ENCODE measurements at regions not wholly inside any gene's neighbourhood (a gene's known extent, or its start where the extent isn't known, plus 50 kb on each side); places are given as distances from the start of the nearest gene placed in this dataset.
"Not testable (repeated sequence)": the region's sequence is repeated elsewhere in the genome, so short reads cannot be mapped to it uniquely, and the experiment has no call there.

GRCh38 chr15:85196697-85197096 is 183.7 kb upstream of the AKAP13 start:
- not testable (repeated sequence) for H3K4me3 ChIP-seq (ENCODE audit: low read depth in 1 of 2, low read length in 2 of 2); H3K9me3 ChIP-seq (ENCODE audit: low read length); H3K27ac ChIP-seq (ENCODE audit: low read depth, low read length); H3K9ac ChIP-seq (ENCODE audit: low read length); H3K36me3 ChIP-seq (ENCODE audit: insufficient read depth, low read length); H3K4me1 ChIP-seq (ENCODE audit: insufficient read depth, low read length); H3K27me3 ChIP-seq (ENCODE audit: control insufficient read depth in 1 of 2, insufficient read depth in 2 of 2, low read length in 2 of 2)

- H3K27me3 ChIP-seq (ENCODE audit: control insufficient read depth in 1 of 2, insufficient read depth in 2 of 2, low read length in 2 of 2); H3K4me1 ChIP-seq (ENCODE audit: insufficient read depth, low read length); H3K36me3 ChIP-seq (ENCODE audit: insufficient read depth, low read length); H3K27ac ChIP-seq (ENCODE audit: low read depth, low read length); H3K4me3 ChIP-seq (ENCODE audit: low read depth in 1 of 2, low read length in 2 of 2); H3K9ac ChIP-seq (ENCODE audit: low read length); H3K9me3 ChIP-seq (ENCODE audit: low read length): not testable (repeated sequence)
Observed at GRCh38 chr15:85197582-85197981, 182.8 kb upstream of the AKAP13 start.

GRCh38 chr15:85198432-85198831 is 182.0 kb upstream of the AKAP13 start:
- H3K4me1 ChIP-seq (ENCODE audit: insufficient read depth, low read length); H3K4me3 ChIP-seq (ENCODE audit: low read depth in 1 of 2, low read length in 2 of 2); H3K36me3 ChIP-seq (ENCODE audit: insufficient read depth, low read length): not testable (repeated sequence)

GRCh38 chr15:85200215-85200614 is 180.2 kb upstream of the AKAP13 start:
- not testable (repeated sequence) for H3K4me3 ChIP-seq (ENCODE audit: low read depth in 1 of 2, low read length in 2 of 2); H3K9me3 ChIP-seq (ENCODE audit: low read length); H3K36me3 ChIP-seq (ENCODE audit: insufficient read depth, low read length); H3K27ac ChIP-seq (ENCODE audit: low read depth, low read length); H3K9ac ChIP-seq (ENCODE audit: low read length); H3K4me1 ChIP-seq (ENCODE audit: insufficient read depth, low read length); H3K27me3 ChIP-seq (ENCODE audit: control insufficient read depth in 1 of 2, insufficient read depth in 2 of 2, low read length in 2 of 2)

More at GRCh38 chr15:85198432-85198831, 182.0 kb upstream of the AKAP13 start:
- H3K9me3 ChIP-seq (ENCODE audit: low read length); H3K9ac ChIP-seq (ENCODE audit: low read length); H3K27me3 ChIP-seq (ENCODE audit: control insufficient read depth in 1 of 2, insufficient read depth in 2 of 2, low read length in 2 of 2); H3K27ac ChIP-seq (ENCODE audit: low read depth, low read length): not testable (repeated sequence)

GRCh38 chr15:85201118-85201793 is 179.1 kb upstream of the AKAP13 start:
- H3K36me3 ChIP-seq (ENCODE audit: insufficient read depth, low read length); H3K9ac ChIP-seq (ENCODE audit: low read length); H3K27me3 ChIP-seq (ENCODE audit: control insufficient read depth in 1 of 2, insufficient read depth in 2 of 2, low read length in 2 of 2); H3K4me3 ChIP-seq (ENCODE audit: low read depth in 1 of 2, low read length in 2 of 2); H3K4me1 ChIP-seq (ENCODE audit: insufficient read depth, low read length); H3K9me3 ChIP-seq (ENCODE audit: low read length); H3K27ac ChIP-seq (ENCODE audit: low read depth, low read length): not testable (repeated sequence)

- not testable (repeated sequence) for H3K4me3 ChIP-seq (ENCODE audit: low read depth in 1 of 2, low read length in 2 of 2); H3K9me3 ChIP-seq (ENCODE audit: low read length); H3K9ac ChIP-seq (ENCODE audit: low read length); H3K4me1 ChIP-seq (ENCODE audit: insufficient read depth, low read length); H3K27ac ChIP-seq (ENCODE audit: low read depth, low read length); H3K27me3 ChIP-seq (ENCODE audit: control insufficient read depth in 1 of 2, insufficient read depth in 2 of 2, low read length in 2 of 2); H3K36me3 ChIP-seq (ENCODE audit: insufficient read depth, low read length)
Observed at GRCh38 chr15:85204481-85204880, 175.9 kb upstream of the AKAP13 start.

GRCh38 chr15:85233791-85234325 is 146.5 kb upstream of the AKAP13 start:
- not testable (repeated sequence) for H3K9ac ChIP-seq (ENCODE audit: low read length); H3K27ac ChIP-seq (ENCODE audit: low read depth, low read length); H3K4me1 ChIP-seq (ENCODE audit: insufficient read depth, low read length); H3K4me3 ChIP-seq (ENCODE audit: low read depth in 1 of 2, low read length in 2 of 2); H3K9me3 ChIP-seq (ENCODE audit: low read length); H3K27me3 ChIP-seq (ENCODE audit: control insufficient read depth in 1 of 2, insufficient read depth in 2 of 2, low read length in 2 of 2); H3K36me3 ChIP-seq (ENCODE audit: insufficient read depth, low read length)

- not testable (repeated sequence) for H3K4me3 ChIP-seq (ENCODE audit: low read depth in 1 of 2, low read length in 2 of 2); H3K9me3 ChIP-seq (ENCODE audit: low read length); H3K27ac ChIP-seq (ENCODE audit: low read depth, low read length); H3K4me1 ChIP-seq (ENCODE audit: insufficient read depth, low read length); H3K9ac ChIP-seq (ENCODE audit: low read length); H3K36me3 ChIP-seq (ENCODE audit: insufficient read depth, low read length); H3K27me3 ChIP-seq (ENCODE audit: control insufficient read depth in 1 of 2, insufficient read depth in 2 of 2, low read length in 2 of 2)
Observed at GRCh38 chr15:85234450-85235196, 145.8 kb upstream of the AKAP13 start.

GRCh38 chr15:85244056-85244455 is 136.3 kb upstream of the AKAP13 start:
- H3K27ac ChIP-seq (ENCODE audit: low read depth, low read length); H3K4me1 ChIP-seq (ENCODE audit: insufficient read depth, low read length); H3K36me3 ChIP-seq (ENCODE audit: insufficient read depth, low read length); H3K4me3 ChIP-seq (ENCODE audit: low read depth in 1 of 2, low read length in 2 of 2); H3K27me3 ChIP-seq (ENCODE audit: control insufficient read depth in 1 of 2, insufficient read depth in 2 of 2, low read length in 2 of 2); H3K9ac ChIP-seq (ENCODE audit: low read length); H3K9me3 ChIP-seq (ENCODE audit: low read length): not testable (repeated sequence)

- H3K4me1 ChIP-seq (ENCODE audit: insufficient read depth, low read length); H3K4me3 ChIP-seq (ENCODE audit: low read depth in 1 of 2, low read length in 2 of 2); H3K27ac ChIP-seq (ENCODE audit: low read depth, low read length); H3K36me3 ChIP-seq (ENCODE audit: insufficient read depth, low read length); H3K27me3 ChIP-seq (ENCODE audit: control insufficient read depth in 1 of 2, insufficient read depth in 2 of 2, low read length in 2 of 2); H3K9me3 ChIP-seq (ENCODE audit: low read length); H3K9ac ChIP-seq (ENCODE audit: low read length): not testable (repeated sequence)
Observed at GRCh38 chr15:85250938-85251542, 129.4 kb upstream of the AKAP13 start.

GRCh38 chr15:85253196-85253915 is 127.0 kb upstream of the AKAP13 start:
- not testable (repeated sequence) for H3K9me3 ChIP-seq (ENCODE audit: low read length); H3K27ac ChIP-seq (ENCODE audit: low read depth, low read length); H3K4me1 ChIP-seq (ENCODE audit: insufficient read depth, low read length); H3K27me3 ChIP-seq (ENCODE audit: control insufficient read depth in 1 of 2, insufficient read depth in 2 of 2, low read length in 2 of 2); H3K9ac ChIP-seq (ENCODE audit: low read length); H3K4me3 ChIP-seq (ENCODE audit: low read depth in 1 of 2, low read length in 2 of 2); H3K36me3 ChIP-seq (ENCODE audit: insufficient read depth, low read length)

Data from muscle layer of colon (tissue), 2 donors.